ENCODE measurements at regions not wholly inside any gene's neighbourhood (a gene's known extent, or its start where the extent isn't known, plus 50 kb on each side); places are given as distances from the start of the nearest gene placed in this dataset.

- DNase-seq (ENCODE audit: missing footprints) = peak; percentile 90
- peak; percentile 83 for ATAC-seq
- intact Hi-C loops (cut with DNase I) = loop anchor here (1.0 to 10.0 kb wide), 10 partner anchors 58 to 1254 kb away; no protein-coding TSS in a partner anchor
These were observed 694.6 kb downstream of the QKI start for GRCh38 chr6:164108869-164109769.

GRCh38 chr6:164108092-164108491, 693.6 kb downstream of the QKI start:
- DNase-seq (ENCODE audit: missing footprints) (no peak), ATAC-seq (peak; percentile 21)

GRCh38 chr6:164107297-164107995, 692.9 kb downstream of the QKI start:
- ATAC-seq = peak; percentile 46
- no peak for DNase-seq (ENCODE audit: missing footprints)
- intact Hi-C loops (cut with DNase I) = loop anchor here (2.0 to 10.0 kb wide), 8 partner anchors 60 to 1253 kb away; no protein-coding TSS in a partner anchor

More at GRCh38 chr6:164108092-164108491, 693.6 kb downstream of the QKI start:
- intact Hi-C loops (cut with DNase I) = loop anchor here (2.0 to 10.0 kb wide), 9 partner anchors 59 to 1253 kb away; no protein-coding TSS in a partner anchor

- intact Hi-C loops (cut with DNase I) = loop anchor here (2.0 to 10.0 kb wide), 8 partner anchors 61 to 1252 kb away; no protein-coding TSS in a partner anchor
- DNase-seq (ENCODE audit: missing footprints) (peak; percentile 80), ATAC-seq (peak; percentile 41)
These were observed 691.8 kb downstream of the QKI start for GRCh38 chr6:164106345-164106769.

- DNase-seq (ENCODE audit: missing footprints) (no peak), ATAC-seq (no peak)
- intact Hi-C loops (cut with DNase I) = loop anchor here (2.0 to 10.0 kb wide), 8 partner anchors 62 to 1251 kb away; no protein-coding TSS in a partner anchor
These were observed 691.2 kb downstream of the QKI start for GRCh38 chr6:164105705-164106104.

GRCh38 chr6:164104432-164104831, 689.9 kb downstream of the QKI start:
- DNase-seq (ENCODE audit: missing footprints) (no peak), ATAC-seq (no peak)
- intact Hi-C loops (cut with DNase I) = loop anchor here (10.0 kb wide), 2 partner anchors 820 to 1250 kb away; no protein-coding TSS in a partner anchor

- ATAC-seq (no peak), DNase-seq (ENCODE audit: missing footprints) (no peak)
- intact Hi-C loops (cut with DNase I) = loop anchor here (10.0 kb wide), 2 partner anchors 818 to 1248 kb away; no protein-coding TSS in a partner anchor
These were observed 688.2 kb downstream of the QKI start for GRCh38 chr6:164102693-164103092.

- DNase-seq (ENCODE audit: missing footprints) (no peak), ATAC-seq (no peak)
- intact Hi-C loops (cut with DNase I) = loop anchor here (10.0 kb wide), 2 partner anchors 817 to 1247 kb away; no protein-coding TSS in a partner anchor
These were observed 687.3 kb downstream of the QKI start for GRCh38 chr6:164101859-164102258.

GRCh38 chr6:164099269-164099865, 684.8 kb downstream of the QKI start:
- intact Hi-C loops (cut with DNase I) = loop anchor here (1.0 to 2.0 kb wide), 2 partner anchors 137 to 353 kb away; no protein-coding TSS in a partner anchor
- DNase-seq (ENCODE audit: missing footprints) (no peak), ATAC-seq (no peak)

GRCh38 chr6:164098857-164099267, 684.3 kb downstream of the QKI start:
- peak; percentile 76 for DNase-seq (ENCODE audit: missing footprints)

GRCh38 chr6:164097551-164098398, 683.3 kb downstream of the QKI start:
- intact Hi-C loops (cut with DNase I) = loop anchor here (2.0 kb wide), 1 partner anchor 351 kb away; no protein-coding TSS in a partner anchor
- ATAC-seq (peak; percentile 33), DNase-seq (ENCODE audit: missing footprints) (no peak)

More at GRCh38 chr6:164098857-164099267, 684.3 kb downstream of the QKI start:
- peak; percentile 97 for ATAC-seq
- intact Hi-C loops (cut with DNase I) = loop anchor here (1.0 to 2.0 kb wide), 2 partner anchors 137 to 352 kb away; no protein-coding TSS in a partner anchor

- ATAC-seq = no peak
- DNase-seq (ENCODE audit: missing footprints) = no peak
- intact Hi-C loops (cut with DNase I) = no loop called here
These were observed 682.5 kb downstream of the QKI start for GRCh38 chr6:164097056-164097455.

- DNase-seq (ENCODE audit: missing footprints) (no peak), ATAC-seq (no peak)
- intact Hi-C loops (cut with DNase I) = no loop called here
These were observed 680.5 kb downstream of the QKI start for GRCh38 chr6:164095056-164095455.

GRCh38 chr6:164087870-164088269, 673.4 kb downstream of the QKI start:
- ATAC-seq (no peak), DNase-seq (ENCODE audit: missing footprints) (no peak)
- intact Hi-C loops (cut with DNase I) = loop anchor here (5.0 kb wide), 1 partner anchor 101 kb away; no protein-coding TSS in a partner anchor

GRCh38 chr6:164087211-164087610, 672.7 kb downstream of the QKI start:
- ATAC-seq = no peak
- intact Hi-C loops (cut with DNase I) = loop anchor here (5.0 kb wide), 1 partner anchor 100 kb away; no protein-coding TSS in a partner anchor
- DNase-seq (ENCODE audit: missing footprints) = no peak

- no peak for DNase-seq (ENCODE audit: missing footprints)
- ATAC-seq = peak; percentile 41
- intact Hi-C loops (cut with DNase I) = loop anchor here (5.0 kb wide), 1 partner anchor 99 kb away; no protein-coding TSS in a partner anchor
These were observed 671.8 kb downstream of the QKI start for GRCh38 chr6:164086076-164086887.
